Activated CD4-positive, alpha-beta T cell treated with anti-CD3 and anti-CD28 coated beads, Interleukin-2, Interleukin-6, amounts not matched to agents 100 ng/mL and 50 ng/mL, durations not matched to agents 16 hours and 8 hours (primary cell): ENCODE measurements at regions not wholly inside any gene's neighbourhood (a gene's known extent, or its start where the extent isn't known, plus 50 kb on each side); places are given as distances from the start of the nearest gene placed in this dataset.

Source experiments
- DNase-seq: peaks from one replicate; pipeline ENCODE4 v3.0.0-alpha.2; 2020

GRCh38 chr5:5573798-5574380 is 151.4 kb downstream of the ICE1 start:
- no peak for DNase-seq

- no peak for DNase-seq
Measured at GRCh38 chr5:5572976-5573797, 150.7 kb downstream of the ICE1 start.

- DNase-seq = no peak
Measured at GRCh38 chr5:5572010-5572865, 149.8 kb downstream of the ICE1 start.

- no peak for DNase-seq
Measured at GRCh38 chr5:5570646-5571045, 148.2 kb downstream of the ICE1 start.

- DNase-seq = no peak
Measured at GRCh38 chr5:5564898-5565297, 142.4 kb downstream of the ICE1 start.

- no peak for DNase-seq
Measured at GRCh38 chr5:5560016-5560415, 137.5 kb downstream of the ICE1 start.

GRCh38 chr5:5558638-5559527 is 136.4 kb downstream of the ICE1 start:
- no peak for DNase-seq

GRCh38 chr5:5558102-5558501 is 135.6 kb downstream of the ICE1 start:
- DNase-seq = no peak

- DNase-seq = no peak
Measured at GRCh38 chr5:5551499-5551898, 129.0 kb downstream of the ICE1 start.

- no peak for DNase-seq
Measured at GRCh38 chr5:5546408-5546807, 123.9 kb downstream of the ICE1 start.

- DNase-seq = no peak
Measured at GRCh38 chr5:5544094-5544663, 121.7 kb downstream of the ICE1 start.

GRCh38 chr5:5542654-5543053 is 120.2 kb downstream of the ICE1 start:
- DNase-seq = no peak

- DNase-seq = no peak
Measured at GRCh38 chr5:5540065-5540464, 117.6 kb downstream of the ICE1 start.
